Colon (tissue), 2 donors: ENCODE measurements at regions not wholly inside any gene's neighbourhood (a gene's known extent, or its start where the extent isn't known, plus 50 kb on each side); places are given as distances from the start of the nearest gene placed in this dataset.

Experiments
- FAIRE-seq: peaks from 2 replicates; lab custom pipeline; 2012; peaks lifted over from hg19 to GRCh38; lab: Jason Lieb, UNC
- donor health status: control.
- donor health status: control.

DNA sequence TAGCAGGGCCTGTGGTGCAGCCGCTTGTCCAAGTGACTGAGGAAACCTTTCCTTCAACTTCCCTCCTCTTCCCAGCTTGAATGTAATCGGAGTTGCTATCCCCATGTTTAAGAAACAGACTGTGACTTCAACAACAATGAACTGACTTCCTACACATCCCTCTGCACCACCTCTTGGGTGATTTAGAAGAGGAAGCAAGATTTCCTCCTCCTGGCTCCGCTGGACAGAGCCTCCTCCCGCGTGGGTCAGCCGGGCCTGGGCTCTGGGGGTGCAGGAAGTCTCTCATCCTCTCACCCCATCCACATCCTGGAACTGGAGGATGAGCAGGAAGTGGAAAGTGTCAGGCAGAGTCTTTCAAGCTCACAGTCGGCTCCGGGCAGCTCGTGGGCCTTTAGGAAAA is 84.3 kb downstream of the GATA6 start:
- FAIRE-seq: no peak

DNA sequence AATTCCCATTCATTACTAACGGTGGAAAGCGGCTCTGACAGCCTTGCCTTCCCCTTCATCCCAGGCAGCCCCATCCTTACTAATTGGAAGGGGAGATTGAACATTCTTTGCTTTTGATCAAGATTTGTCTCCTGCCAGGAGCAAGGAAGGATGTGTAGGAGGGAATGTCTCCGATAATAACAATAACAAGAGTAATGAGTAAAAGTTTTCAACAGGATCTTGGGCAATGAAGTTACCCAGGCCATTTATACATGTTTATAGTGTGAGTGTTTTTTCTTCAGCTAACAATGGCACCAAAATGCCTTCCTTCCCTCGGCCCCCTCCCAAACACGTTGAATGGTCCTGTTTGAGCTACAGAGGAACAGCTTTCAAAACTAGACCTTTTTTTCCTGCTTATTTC is 83.8 kb downstream of the GATA6 start:
- no peak for FAIRE-seq
